Fibroblast of skin of left quadriceps (primary cell): ENCODE measurements at regions not wholly inside any gene's neighbourhood (a gene's known extent, or its start where the extent isn't known, plus 50 kb on each side); places are given as distances from the start of the nearest gene placed in this dataset.

Experiments
- DNase-seq, 2 experiments: peaks; one replicate each; pipeline ENCODE4 v3.0.0-alpha.2; 2013; ENCODE audit warnings: low read depth in 2 of 2

DNA sequence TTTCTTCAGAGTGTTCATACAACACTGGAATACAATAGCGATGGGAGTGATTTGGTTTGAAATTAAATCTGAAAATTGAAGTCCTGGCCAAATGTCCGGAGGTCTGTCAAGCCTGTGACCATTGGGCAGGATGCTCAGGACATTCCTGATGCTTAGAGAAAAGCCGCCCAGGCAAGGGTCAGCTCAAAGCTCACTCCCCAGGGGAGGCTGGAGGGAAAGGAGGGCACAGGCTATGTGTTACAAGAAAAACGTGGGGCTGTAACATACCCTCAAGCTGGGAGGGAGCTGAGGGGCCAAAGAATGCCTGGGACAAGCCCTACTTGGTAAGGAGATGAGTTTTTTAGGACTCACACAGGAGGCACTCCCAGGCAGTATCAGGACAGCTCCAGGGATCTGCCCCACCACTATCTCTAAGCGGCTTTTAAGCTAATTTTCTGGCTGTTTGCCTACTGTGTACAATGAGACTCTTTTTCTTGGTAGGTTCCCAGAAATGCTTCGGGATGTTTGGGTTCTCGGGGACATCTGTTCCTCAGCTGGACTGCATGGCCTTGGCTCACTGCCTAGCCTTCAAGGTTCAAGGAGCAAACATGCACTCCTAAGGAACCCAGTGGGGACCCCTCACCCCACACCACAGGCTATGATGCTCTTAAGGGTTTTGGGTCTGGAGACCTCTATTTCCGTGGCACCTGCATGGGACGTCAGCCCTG, 500.1 kb downstream of the BRD1 start:
- no peak for DNase-seq

DNA sequence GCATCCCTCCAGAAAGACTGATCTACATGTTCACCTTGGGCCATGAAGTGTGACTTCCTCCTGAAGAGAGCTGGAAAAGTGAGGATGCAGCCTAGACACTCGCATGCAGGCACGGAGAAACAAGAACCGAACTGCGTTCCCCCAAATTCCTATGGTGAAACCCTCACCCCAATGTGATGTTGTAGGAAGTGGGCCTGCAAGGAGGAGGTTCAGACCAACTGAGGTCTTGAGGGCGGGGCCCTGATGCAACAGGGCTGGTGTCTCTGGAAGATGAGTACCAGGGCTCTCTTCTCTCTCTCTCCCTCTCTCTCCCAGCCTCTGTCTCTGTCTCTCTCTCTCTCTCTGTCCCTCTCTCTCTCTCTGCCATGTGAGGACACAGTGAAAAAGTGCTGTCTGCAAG, 501.1 kb downstream of the BRD1 start:
- no peak for DNase-seq

DNA sequence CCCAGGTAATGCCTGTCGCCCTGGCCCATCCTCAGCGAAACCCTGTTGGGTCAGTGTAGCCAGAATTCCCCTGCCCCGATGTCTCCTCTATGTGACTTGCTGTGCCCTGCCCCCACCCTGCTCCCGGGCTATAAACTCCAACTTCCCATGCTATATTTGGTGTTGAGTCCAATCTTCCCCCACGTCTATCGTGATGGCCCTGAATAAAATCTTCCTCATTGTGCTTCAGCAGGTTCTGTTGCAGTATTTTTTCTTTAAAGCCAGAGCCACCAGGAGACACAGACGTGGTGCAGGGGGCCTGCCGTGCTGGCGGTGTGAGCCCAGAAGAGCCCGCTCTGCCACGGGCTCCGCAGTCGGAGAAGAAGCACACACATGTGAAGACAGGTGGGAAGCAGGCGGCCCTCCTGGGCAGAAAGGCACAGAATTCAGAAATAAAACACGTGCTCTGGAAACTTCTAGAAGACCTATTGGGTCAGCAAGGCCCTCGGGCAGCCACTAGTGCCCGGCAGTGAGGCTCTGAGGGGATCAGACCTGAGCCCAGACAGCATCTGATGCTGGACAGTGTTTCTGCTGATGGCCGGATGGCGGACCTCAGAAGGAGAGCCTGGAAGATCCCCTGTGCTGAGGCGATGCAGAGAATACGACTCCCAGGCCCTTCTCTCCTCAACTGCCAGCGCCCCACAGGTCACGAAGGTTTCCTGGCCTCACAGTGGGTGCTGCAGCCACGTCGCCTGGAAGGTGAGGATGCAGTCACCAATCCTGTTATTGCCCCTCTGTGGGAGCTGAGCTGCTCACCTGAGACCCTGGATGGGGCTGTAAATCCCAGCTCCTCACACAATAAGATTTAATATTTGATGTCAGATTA, 501.9 kb downstream of the BRD1 start:
- DNase-seq, result no peak

DNA sequence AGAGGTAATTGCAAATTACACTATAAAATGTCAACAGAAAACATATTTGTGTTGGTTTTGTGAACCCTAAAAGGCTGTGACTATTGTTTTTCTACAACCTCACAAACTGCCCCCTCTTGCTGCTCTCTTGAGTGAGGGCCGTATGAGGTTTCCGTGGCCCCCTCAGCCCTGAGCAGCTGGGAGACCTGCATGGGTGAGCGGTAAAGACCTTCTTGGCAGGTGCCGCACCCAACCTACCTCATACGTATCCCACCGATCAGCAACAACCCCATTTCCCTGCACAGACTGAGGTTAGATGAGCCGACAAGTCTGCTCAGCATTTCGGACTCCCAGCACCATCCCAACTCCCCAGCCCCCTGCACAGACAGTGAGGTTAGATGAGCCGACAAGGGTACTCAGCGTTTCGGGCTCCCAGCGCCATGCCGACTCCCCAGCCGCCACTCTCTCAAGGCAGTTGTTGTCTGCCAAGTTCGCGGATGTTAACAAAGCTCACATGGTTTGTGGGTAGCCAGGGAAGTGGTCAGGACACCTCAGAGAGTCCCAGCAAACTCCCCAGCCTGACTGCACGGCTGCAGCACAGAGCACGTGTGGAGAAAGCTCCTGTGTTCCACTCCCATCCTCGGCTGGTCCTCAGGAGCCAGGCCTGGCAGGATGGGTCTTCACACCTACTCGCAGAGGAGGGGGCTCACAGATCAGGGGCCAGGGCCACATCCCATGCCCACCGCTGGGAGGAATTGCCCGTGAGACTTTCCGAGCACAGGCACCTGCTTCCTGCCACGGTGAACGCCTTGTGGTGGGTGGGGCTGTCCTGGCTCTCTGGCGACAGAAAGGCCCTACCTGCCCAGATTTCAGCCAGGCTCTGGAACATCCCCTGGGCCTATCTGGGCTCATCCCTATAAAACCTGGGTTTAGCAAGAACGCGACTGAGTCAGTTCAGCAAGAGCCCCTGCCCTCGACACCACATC, 502.9 kb downstream of the BRD1 start:
- no peak for DNase-seq

DNA sequence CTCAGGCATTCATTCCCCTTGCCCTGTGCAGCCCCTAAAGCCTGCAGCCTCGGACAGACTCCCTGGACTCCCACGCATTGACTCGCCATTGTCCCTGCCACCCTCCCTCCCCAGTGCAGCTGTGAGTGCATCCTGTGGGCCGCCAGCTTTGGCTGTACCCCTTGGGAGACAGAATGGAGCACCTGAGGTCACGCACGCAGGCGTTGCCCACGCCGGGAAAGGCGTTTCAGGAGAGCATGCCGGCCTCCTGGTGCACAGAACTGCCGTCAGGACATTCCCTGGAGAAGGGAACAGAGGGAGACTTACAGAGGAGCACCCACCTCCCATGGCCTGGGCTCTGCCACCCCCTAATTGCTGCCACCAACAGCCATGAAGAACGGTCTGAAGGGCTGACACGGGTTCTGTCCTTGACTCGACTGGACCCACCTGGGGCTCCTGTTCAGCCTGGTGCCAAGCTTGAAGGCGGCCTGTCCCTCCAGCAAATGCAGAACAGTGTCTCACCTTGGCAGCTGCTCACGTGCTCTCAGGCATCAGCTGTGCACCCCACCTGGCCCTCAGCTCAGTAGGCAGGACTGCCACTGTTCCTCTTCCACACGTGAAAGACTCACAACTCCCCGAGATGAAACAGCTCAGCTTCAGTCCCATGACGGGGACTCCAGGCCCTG, 503.8 kb downstream of the BRD1 start:
- no peak for DNase-seq

DNA sequence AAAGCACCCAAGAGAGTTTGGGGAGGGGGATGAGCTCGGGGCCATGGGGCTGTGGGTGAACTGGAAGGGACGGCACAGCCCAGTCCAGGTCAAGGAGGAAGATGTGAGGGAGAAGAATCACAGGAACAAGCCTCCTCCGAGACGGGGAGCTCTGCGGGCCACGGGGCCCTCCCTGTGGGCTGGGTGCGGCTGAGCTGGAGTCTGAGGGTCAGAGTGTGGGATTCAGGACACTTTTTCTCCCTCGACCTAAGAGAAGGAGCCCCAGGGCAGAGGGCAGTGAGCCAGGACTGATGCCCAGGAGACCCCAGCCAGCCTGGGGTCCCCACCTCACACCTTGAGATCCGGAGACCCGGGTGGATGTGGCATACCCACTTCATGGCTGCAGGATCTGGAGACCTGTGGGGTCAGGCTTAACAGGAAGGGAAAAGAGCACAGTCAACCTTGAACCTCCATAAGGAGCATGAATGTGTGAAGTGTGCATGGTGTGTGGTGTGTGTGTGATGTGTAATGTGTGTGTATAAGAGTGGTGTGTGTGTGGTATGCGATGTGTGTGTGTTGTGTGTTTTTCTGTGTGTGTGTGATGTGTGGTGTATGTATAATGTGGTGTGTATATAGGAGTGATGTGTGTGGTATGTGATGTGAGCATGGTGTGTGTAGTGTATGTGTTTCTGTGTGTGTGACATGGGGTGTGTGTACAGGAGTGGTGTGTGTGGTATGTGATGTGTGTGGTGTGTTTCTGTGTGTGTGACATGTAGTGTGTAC, 504.6 kb downstream of the BRD1 start:
- DNase-seq, result no peak

DNA sequence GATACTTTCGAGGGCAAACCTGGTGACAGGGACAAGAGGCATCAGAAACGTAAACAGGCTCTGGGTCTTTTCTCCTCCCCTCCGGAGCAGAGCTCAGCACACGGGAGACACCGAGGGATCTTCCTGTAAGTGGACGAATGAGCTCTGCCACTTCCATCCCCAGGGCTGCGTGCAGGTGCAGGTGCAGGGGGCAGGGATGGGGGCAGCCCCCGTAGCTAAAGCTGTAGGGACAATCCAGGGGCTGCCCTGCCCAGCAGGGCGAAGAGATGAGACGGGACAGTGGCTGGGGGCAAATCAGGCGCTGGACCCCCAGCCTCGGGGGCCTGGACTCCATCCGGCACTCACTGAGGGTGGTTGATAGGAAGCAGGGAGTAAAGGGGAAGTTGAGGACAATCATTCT, 505.4 kb downstream of the BRD1 start:
- no peak for DNase-seq

DNA sequence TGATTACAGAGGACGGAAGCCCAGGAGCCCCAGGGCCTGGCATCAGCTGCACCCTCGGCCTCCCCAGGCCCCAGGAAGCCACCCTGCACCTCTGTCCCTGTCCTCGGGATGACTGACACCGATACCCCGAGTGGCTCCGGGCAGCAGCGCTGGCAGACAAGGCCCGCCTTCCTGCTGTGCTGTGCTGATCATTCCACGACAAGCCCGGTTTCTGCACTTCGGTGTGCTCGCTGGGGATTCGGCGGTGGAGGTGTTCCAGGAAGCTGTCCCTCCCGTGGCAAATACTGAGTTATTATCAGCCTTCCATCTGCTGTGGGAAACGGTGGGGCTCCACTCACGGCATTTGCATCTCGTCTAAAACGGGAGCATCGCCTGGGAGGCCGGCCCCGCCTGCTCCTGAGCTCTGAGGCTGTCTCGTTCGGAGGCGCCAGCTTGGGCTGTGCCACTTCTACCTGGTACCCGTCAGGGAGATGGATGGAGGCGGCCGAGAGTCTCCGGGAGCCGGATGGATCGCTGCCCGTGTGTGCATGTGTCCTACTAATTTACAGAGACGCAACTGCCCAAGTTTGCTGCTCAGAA, 506.1 kb downstream of the BRD1 start:
- DNase-seq, result no peak

DNA sequence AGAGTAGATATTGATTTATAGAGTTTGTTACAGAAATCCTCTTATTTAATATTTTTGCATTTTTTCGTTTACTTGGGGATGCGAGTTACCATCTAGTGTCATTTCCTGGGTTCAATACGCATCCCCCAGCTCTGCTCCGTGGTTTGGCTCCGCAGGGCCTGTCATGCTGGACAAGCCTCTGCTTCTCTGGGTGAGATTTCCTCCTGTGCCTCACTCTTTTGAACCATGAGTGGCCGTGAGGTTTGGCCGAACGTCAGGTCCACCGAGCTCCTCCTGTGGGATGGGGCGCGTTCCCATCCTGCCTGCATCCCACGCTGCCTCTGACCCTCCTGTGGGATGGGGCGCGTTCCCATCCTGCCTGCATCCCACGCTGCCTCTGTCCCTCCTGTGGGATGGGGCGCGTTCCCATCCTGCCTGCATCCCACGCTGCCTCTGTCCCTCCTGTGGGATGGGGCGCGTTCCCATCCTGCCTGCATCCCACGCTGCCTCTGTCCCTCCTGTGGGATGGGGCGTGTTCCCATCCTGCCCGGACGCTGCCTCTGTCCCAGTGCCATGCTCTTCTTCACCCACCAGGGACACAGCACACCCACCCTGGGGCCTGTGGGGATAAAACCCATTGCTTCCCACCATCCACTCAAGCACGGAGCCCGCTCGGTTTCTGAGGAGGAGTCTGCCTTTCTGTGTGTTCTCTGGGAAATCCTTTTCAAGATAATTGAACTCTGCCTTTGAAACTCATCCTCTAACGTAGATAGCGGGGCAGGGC, 506.8 kb downstream of the BRD1 start:
- no peak for DNase-seq

DNA sequence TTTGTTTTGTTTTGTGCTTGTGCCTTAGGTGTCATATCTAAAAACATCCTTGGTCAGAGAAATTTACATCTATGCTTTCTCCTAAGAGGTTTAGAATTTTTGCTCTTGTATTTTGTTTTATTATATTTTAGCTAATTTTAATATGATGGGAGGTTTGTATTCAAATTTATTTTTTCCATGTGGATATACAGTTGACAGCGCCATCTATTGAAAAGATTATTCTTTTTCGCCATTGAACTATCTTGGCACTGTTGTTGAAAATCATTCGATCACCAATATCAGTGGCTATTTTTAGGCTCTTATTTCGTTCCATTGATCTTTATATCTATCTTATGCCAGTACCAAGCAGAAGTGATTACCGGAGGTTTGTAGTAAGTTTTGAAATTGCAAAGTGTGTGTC, 510.3 kb downstream of the BRD1 start:
- no peak for DNase-seq

DNA sequence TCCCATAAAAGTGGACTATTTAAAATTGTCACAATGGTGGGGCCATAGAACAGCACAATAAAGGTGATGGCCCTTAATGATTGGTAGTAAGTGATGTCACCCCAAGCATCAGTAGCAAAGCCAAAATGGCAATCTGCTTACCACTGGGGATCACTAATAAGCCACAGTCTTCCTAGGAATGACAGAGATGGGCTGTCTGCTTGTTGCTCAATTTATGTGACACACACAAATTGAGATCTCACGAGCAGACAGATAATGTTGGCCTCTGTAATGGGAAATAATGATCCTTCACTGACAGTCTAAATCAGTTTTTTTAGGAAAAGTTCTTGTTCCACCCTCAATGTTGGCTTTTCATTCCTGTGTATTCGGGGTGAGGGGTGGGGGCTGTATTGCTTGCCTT, 515.1 kb downstream of the BRD1 start:
- DNase-seq, result no peak

DNA sequence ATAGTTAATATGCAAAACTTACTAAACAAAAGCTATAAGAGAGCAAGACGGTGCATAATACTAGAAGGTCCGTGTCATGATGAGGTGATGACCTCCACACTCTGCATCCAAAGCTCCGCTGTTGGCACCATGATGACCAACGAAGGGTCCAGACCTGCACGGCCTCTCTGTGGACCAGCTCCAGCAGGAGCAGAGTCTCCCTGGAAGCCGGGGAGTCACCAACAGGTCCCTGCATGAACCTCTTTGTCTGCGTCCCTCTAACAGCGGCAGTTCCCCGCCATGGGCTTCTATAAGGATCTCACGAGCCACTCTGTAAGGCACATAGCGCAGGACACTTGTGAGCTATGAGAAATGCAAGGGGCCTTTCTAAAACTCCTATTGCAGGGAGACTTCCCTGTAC, 517.3 kb downstream of the BRD1 start:
- DNase-seq, result no peak

DNA sequence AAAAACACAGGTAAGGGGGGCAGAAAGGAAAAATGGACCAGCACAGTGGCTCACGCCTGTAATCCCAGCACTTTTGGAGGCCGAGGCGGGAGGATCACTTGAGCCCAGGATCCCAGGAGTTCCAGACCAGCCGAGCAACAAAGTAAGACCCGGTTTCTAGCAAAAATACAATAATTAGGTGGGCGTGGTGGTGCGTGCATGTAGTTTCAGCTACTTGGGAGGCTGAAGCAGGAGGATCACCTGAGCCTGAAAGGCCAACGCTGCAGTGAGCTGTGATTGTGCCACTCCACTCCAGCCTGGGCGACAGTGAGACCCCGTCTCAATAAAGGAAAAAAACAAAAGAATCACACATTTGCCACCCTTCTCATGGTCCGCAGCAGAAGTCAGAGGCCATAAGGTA, 519.4 kb downstream of the BRD1 start:
- no peak for DNase-seq

DNA sequence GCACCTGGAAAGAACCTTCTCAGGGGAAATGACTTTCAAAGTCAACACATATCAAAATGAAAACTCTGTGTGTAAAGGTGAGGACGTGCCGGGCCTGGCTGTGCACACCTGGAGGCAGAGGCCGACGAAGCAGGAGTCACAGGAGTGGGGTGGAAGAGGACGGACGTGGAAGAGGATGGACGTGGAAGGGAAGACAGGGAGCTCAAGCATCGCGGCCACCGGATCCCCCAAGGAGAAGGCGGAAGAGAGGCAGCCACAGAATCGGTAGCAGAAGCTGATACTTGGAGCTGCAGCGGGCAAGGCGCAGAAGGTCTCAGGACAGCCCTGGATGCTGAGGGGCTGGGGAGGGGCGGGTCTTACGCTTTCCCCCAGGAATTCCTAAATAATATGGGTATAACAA, 519.8 kb downstream of the BRD1 start:
- no peak for DNase-seq

DNA sequence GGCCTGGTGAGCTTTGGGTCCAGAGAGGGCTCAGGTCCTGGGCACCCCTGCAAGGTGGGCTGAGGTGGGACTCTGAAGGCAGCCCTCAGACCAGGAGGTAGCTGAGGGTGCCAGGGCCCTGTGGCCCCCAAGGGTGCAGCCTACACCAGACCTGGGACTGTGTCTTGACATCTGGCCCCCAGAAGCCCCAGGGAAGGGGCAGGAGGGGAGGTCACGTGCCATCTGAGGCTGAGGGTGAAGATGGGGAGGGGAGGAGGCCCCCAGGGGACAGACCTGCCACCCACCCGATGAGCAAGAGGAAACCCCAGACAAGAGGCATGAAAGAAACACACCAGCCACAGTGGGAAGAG, 520.2 kb downstream of the BRD1 start:
- DNase-seq, result no peak

DNA sequence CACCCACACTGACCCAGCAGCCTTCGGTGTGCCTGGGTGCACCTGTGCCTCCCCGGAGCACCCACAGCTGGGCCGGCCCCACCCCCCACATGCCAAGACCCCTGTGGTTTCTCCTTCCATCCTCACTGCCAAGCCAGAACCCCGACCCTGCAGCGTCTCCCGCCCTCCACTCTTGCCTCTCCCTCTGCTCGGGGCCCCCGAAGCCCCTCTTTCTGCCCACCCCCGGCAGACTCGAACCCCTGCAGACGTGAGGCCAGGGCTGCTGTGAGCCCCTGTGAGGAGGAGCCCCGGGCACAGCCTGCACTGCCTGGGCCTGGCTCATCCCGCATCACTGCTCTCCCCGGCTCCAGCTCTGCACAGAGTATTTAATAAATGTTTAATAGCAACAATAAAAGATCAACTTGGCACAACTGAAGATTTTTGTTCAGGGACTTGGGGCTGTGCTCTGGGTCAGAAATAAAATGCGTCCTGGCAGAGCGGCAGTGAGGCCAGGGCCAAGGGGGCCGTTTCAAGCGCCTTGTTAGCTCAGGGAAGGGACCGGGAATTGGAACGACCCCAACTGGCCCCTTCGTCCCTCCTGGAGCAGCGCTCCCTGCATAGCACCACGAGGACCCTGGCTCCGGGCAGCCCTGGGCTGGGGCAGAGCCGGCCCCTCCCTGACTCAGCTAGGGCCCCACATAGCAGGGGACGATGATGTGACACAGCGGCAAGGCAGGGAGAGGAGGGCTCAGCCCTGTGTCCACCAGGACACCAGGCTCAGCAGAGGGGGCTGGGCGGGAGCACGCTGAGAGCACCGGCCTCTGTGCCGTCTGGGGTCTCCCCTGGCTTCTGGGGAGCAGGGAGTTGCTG, 520.8 kb downstream of the BRD1 start:
- no peak for DNase-seq

DNA sequence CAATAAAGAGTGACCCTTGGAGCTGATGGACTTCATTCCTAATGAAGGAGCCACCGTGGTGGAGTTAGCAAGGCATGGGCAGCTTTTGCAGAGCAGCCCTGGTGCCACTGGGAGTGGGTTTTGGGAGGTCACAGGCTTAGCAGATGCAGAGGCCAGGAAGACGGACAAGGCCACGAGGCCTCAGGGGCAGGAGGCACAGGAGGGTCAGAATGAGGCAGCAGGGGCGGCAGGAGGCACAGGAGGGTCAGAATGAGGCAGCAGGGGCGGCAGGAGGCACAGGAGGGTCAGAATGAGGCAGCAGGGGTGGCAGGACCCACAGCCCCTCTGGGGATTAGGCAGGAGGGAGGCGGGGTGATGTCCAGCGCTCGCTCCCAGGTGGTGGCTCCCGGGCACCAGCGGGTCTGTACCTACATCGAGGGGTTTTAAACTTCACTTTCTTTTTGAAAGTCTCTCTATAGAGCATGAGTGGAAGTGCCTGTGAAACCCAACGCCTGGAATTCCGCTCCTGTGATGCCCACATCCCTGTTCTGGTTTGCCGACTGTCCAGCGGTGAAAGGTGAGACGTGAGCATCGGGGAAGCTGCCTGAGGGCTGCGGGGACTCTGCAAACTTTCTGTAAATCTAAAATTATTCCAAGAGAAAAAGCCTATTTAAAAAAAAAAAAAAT, 521.6 kb downstream of the BRD1 start:
- DNase-seq, result no peak

DNA sequence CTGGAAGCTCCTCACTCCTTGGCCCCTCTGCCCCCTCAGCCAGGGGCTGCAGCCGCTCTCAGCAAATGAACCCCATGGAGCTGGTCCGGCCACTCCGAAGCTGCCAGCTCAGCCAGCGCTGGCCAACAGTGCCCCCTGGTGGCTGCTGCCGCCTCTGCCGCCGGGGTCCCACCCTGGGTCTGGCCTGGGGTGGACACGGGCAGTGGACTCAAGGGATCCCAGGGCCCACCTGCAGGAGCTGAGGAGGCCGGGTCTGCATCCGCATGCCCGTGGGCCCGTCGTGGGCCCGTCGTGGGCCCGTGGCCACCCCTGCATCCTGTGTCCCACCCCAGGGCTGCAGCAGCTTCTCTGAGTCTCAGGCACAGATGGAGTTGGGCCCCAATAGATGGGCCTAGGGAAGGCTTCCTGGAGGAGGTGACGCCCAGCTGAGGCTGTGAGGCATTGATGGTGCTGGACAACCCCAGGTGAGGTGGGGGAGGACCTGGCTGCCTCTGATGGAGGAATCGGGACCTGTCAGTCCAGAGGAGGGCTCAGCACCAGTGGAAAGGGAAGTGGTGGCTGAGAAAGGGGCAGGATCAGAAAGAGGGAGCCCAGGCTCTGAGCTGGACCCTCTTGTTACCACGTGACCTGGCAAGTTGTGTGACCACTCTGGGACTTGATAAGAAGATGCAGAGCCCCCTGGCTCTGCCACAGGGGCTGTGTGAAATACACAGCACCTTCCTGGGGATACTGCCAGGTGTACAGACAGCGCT, 522.3 kb downstream of the BRD1 start:
- peak; percentile 2 for DNase-seq
